ENCODE measurements at regions not wholly inside any gene's neighbourhood (a gene's known extent, or its start where the extent isn't known, plus 50 kb on each side); places are given as distances from the start of the nearest gene placed in this dataset.
"Not testable (repeated sequence)": the region's sequence is repeated elsewhere in the genome, so short reads cannot be mapped to it uniquely, and the experiment has no call there.

DNA sequence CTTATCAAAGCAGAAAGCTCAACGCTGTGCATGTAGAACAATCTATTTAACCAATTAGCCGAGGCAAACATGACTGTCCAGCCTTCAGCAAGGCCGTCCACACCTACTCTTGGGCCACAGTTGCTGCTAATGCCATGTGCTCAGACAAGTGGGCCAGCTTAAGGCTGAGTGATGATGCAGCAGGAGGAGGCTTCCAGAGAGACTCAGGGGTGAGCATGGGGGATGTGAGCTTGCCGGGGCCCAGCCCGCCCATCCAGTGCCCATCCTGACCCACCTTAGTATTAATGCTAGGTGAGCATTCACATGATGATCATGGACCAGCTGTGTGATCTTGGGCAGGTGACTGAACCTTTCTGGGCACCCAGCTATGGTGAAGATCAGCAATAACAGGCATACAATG is 150.1 kb downstream of the TPRA1 start:
- DNase-seq (ENCODE audit: low read depth in 2 of 2), result no peak

DNA sequence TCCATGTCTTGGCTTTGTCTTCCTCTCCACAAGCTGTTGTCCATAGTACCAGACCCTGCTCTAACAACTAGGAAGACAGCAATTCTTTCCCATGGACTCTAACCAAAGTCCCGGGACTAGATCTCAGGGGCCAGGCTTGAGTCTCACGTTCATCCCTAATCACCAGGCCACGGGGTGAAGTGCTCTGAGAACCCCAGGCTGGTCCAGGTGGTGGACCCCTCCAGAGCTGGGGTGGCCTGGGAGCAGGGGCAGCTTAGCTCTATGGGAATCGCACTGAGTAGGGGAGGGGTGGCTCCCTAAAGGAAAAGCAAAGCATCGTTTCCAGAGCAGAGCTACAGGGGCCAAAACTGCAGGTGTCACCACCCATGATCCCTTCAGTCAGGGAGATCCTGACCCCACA is 150.9 kb downstream of the TPRA1 start:
- DNase-seq (ENCODE audit: low read depth in 2 of 2), result no peak

DNA sequence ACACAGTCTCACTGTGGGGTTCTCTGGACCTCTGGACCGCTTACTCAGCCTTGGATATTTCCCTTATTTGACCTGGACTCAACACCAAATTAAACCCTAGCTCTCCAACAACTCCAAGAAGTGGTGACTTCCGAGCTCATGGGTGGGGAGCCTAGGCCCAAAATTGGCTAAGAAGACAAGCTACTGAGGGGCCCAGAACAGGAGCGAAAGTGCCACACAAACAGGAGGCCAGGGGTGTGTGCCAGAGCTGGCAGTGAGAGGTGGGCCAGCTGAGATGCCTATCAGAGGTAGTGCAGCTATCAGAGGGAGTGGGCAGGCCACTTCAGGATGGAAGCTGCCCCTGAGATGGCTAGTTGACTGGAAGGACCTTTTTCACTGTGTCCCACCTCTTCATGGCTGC is 151.1 kb upstream of the PRR20G start:
- DNase-seq (ENCODE audit: low read depth in 2 of 2), result no peak

DNA sequence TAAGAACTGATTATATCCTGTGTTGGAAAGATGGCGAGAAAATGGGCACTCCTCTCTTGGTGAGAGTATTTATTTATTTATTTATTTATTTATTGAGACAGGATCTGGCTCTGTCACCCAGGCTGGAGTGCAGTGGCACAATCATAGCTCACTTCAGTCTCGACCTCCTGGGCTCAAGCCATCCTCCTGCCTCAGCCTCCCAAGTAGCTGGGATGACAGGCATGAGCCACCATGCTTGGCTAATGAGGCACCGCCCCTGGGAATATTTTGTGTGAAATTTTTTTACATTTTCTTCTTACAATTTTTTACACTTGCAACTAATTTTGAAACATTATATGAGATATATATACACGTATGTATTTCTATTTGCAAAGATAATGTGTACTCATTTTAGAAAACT is 150.5 kb upstream of the PRR20G start:
- DNase-seq (ENCODE audit: low read depth in 2 of 2), result no peak

DNA sequence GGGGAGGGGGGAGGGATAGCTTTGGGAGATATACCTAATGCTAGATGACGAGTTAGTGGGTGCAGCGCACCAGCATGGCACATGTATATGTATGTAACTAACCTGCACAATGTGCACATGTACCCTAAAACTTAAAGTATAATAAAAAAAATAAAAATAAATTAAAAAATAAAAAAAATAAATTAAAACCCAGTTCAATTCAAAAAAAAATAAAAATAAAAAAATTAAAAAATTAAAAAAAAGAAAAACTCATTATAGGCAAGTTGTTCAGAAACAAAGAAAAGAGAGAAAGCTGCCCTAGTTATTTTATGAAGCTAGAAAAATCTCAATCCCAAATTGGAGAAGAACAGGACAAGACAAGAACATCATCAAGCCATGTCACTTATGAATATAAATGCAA is 147.5 kb upstream of the PRR20G start:
- not testable (repeated sequence) for DNase-seq (ENCODE audit: low read depth in 2 of 2)

DNA sequence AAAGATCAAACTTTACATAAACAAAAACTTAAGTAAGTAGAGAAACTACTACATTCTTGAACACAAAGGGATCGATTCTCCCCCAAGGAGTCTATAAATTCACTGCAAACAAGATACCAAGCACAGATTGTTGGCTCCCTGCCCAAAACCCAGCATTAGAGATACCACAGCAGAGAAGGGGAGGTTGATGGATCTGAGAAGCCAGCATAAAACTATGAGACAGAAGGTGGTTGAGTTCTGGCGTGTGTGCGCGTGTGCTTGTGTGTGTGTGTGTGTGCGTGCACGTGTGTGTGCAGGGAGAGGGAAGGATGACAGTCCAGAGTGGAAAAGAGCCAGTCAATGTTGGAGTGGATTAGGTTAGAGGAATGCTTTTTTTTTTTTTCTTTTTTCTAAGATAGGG is 143.2 kb upstream of the PRR20G start:
- no peak for DNase-seq (ENCODE audit: low read depth in 2 of 2)

DNA sequence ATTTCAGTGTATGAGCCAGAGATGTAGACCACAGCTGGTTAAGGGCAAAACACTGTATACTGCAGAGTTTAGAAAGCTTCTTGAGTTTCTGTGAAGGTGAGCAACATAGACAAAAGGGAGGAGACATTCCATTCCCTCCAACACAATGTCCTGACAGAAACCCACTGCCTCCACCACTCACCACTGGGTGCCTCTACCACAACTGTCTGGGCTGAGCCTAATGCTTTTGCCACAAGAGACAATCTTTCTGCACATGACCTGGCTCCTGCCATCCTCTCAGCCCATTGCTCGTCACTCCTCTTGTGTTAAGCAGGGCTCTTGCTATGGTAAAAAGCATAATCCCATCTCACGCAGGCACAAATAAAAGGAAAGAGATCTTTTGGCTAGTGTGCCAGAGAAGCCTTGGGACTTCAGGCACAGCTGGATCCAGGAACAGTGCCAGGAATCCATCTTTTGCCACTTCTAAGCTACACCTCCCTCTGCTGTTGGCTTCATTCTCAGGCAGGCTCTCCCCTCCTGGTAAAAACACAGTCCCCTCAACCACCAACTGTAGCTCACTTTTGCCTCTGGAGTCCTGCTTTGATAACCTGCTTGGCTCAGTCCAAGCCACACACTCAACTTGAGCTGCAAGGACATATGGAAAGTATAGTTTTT is 140.6 kb upstream of the PRR20G start:
- no peak for DNase-seq (ENCODE audit: low read depth in 2 of 2)

DNA sequence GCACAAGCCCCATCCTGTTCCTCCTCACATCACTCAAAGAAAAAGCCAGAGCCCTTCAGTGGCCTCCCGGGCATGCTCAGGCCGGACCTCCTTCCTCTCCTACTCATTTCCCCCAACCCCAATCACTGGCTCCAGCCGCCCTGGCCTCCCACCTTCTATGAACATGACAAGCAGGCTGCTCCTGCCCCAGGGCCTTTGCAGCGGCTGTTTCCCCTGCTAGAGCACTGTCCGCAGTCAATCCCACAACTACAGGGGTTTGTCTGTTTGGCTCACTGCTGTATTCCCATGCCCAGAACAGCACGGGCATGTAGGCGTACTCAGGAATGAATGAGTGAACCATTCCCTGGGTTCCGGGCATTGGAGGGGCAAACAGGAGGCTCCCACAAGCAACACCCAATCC is 139.8 kb upstream of the PRR20G start:
- DNase-seq (ENCODE audit: low read depth in 2 of 2), result no peak

DNA sequence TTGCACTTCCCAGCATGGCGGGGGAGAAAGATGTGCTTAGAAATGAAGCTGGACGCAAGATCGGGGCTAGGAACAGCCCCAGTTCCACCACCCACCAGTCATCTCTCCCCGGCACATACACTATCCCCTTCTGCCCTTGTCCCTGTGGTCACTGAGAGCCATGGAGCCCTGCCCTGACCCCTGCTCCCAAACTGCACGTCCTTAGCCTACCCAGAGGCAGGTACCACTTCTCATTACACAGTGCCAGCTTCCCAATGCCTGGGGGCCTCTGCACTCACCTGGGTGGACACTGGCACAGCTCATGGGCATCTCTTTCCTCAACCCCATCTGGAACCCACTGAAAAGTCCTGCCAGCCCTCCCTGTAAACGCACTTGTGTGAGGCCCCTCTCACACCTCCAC is 139.3 kb upstream of the PRR20G start:
- DNase-seq (ENCODE audit: low read depth in 2 of 2), result no peak

DNA sequence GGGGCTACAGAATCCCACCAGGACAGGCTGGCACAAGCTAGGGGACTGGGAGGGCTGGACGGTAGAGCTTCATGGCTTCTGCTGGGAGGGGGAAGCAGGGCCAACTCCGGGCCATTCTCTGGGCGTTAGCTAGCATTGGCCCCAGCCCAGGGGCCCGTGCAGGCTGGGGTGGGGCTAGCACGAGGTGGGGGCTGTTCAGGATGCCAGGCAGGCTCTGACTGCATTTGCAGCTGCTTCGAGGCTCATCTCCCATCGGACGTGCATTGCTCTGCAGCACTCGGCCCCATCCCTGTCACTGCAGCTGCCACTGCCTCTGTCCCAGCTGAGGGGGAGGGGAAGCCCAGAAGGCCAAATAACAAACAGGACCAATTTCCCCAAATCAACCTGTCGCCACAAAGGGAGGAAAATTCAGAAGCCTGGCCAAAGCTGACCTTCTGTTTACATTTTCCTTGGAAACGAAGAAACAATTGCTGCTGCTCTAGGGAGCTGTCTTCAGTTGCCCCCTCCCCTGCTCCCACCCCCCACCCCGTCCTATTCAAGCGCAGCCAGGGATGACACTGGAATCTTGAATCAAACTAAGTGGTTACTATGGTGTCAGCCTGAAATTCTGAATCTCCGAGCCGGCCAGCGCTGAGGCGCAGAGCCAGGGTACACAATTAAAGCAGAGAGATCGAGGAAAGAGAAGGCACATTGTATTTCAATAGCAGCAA is 138.8 kb upstream of the PRR20G start:
- DNase-seq (ENCODE audit: low read depth in 2 of 2), result no peak

DNA sequence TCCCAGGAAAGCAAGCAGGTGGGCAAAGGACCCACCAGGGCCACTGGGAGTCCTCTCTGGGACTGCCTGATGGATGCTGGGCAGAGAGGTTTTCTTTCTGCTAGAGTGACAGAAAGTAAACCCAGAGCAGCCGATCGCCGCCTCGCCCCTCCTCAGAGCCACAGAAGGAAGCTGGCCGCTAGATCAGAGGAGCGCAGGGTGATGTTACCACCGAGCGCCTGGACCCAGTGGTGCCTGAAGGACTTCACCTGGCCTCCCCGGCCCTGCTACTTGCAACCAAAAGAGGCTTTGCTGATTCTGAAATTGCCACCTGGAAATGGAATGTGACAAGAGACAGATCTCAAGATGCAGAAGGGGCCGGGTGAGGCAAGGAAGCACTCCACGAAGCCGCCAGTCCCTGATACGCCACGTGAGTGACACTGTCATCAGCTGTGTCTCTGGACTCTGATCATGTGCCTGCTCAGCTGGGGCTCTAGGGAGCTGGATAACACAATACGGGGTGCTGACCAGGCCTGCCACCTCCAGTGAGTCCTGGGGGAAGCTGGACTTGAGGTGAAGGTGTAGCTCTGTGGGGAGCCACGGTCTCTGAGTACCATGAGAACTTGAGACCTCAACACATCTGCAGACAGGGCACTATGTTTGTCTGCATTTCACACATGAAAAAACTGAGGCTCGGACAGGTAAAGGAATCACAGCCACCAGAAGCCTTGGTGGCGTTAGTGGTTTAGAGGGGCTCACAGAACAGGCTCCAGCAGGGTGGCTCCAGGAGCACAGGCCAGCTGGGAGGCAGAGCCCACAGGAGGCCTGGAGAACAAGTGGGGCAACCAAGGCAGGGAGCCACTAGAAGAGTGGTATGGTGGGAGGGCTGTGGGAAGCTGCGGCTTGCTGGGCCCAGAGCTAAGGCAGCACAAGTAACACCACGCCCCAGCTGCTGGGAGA is 137.9 kb upstream of the PRR20G start:
- no peak for DNase-seq (ENCODE audit: low read depth in 2 of 2)

DNA sequence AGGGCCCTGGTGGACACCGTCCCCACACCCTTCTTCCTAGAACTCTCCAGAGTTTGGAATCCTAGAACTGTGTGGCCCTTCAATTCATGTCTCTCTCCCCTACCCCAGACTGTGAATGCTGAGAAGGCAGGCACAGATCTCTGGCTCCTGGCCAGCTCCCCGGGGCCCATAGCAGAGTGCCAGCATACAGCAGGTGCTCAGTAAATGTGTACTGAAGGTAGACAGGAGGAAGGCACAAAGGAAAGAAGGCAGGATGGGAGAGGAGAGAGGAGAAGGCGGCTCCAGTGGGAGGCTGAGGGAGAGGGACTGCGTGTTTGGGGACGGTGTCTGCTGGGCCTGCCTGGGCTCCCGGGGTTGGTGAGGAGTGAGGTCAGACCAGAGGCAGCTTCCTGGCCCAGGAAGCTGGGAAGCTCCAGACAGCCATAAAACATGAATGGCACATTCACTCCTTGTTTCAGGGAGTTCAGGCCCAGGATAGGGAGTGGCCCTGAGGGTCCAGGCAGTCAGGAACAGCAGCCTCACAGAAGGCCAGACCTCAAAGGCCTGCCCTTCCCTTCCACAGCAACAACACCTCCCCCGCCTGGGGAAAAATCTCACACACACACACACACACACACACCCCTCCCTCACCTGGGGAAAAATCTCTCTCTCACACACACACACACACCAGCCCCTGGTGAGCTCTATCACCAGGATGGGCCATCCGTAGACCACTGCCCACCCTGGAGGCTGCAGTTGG is 137.1 kb upstream of the PRR20G start:
- DNase-seq (ENCODE audit: low read depth in 2 of 2), result no peak

DNA sequence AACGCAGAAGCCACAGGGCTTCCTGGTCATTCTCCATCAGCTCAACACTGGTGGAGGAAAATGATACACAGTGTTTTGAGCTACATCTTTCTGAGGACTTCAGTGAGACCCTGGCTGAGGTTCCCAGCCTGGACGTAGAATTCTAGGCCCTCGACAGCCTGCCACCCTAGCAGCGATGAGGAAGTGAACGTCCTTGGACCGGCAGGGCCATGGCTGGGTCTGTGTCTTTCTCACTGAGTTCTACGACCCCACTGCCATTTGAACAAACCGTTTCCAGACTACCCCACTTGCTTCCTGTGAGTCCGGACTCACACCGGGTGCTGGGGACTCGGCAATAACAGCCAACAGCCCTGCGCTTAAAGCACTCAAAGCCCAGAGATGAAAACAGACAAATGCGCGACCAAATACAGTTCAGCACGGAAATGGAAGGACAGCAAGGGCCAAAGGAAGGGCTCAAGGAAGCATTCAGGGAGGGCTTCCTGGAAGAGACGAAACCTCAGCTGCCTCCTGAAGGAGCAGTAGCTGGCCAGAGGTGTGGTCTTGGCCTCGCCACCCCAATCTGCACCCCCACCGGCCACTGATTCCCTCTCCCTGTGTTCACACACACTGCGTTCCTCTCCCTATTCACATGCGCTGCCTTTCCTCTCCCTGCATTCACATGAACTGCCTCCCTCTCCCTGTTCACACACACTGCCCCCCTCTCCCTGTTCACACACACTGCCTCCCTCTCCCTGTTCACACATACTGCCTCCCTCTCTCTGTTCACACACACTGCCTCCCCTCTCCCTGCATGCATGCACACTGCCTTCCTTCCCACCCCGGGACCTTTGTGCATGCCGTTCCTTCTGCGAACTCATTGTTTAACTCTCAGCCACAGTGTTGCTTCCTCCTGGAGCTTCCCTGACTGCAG is 136.3 kb upstream of the PRR20G start:
- DNase-seq (ENCODE audit: low read depth in 2 of 2), result no peak

DNA sequence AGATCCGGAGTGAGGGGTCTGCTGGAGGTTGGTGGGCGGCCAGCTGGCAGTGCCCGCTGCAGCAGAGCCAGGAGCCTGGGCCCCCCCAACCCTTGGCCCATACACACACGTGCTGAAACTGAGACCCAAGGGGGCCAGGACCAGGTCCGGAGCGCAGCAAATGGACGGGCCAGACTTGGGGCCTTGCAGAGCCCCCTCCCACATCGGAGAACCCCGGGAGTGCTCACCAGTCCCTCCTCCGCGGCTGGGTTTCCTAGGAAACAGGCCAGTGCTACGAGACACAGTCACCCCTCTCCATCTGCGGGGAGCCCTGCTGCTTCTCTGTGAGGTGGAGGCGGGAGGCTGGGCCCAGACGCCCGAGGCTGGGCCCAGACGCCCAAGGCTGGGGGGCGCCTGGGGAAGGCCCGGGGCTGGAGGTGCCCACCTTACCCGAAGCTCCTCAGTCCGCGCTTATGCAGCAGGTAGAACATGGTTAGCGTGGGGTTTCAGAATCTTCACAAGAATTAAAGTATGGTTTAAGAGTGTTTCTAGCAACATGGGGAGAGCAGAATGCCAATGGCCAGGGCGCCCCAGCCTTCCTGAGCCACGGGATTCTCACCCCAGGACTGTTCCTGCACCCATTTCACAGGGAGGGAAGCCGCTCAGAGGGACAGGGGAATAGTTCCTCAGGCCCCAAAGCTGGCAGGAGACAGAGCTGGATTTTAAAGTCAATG is 135.0 kb upstream of the PRR20G start:
- no peak for DNase-seq (ENCODE audit: low read depth in 2 of 2)

DNA sequence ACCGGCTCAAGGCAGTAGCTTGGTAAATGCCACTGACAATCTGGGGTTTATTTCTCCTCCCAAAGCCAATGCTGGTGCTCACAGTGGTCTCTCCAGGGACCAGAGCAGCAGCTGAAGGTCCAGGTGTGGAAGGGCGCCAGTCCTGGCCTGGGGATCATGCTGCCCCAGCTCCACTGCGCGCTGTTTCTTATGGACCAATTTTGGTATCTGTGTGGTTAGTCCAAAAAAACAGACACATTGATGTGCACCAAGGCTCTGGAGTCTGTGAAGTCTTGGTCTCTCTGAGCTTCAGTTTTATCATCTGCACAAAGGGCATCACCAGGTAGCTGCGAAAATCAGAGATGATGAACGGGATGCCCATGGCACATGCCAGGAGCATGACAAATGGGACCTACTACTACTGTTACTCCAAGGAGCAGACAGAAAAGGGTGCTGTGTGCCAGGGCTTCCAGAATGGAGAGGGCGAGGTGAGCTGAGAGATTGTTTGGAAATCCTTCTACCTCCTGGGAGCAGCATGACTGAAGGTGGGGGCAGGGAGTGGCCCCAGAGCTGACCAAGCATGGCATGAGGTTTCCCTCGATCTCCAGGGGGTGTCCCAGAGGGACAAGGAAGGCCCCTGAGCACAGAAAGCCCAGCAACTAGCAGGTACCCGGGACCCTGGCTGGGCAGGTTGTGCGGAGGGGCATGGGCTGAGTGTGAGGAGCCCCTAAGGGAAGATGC is 134.3 kb upstream of the PRR20G start:
- DNase-seq (ENCODE audit: low read depth in 2 of 2), result no peak

DNA sequence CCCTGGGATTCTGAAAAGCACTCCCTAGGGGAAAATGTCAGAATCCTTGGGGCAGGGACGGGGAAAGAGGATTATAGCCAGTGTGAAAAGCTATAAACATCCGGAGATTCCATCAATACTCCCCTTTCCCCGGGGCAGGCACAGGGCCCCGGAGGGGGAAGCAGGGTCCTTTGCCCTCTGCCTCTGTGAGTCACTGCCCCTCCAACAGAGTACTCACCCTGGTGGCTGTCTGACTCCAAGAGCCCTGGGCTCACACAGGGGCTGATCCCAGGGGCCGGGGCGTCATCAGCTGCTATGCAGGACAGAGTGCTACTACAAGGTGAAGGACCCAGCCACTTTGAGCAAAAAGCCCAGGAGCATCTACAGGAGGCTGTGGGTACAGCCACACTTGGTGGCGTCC is 133.0 kb upstream of the PRR20G start:
- DNase-seq (ENCODE audit: low read depth in 2 of 2), result no peak

DNA sequence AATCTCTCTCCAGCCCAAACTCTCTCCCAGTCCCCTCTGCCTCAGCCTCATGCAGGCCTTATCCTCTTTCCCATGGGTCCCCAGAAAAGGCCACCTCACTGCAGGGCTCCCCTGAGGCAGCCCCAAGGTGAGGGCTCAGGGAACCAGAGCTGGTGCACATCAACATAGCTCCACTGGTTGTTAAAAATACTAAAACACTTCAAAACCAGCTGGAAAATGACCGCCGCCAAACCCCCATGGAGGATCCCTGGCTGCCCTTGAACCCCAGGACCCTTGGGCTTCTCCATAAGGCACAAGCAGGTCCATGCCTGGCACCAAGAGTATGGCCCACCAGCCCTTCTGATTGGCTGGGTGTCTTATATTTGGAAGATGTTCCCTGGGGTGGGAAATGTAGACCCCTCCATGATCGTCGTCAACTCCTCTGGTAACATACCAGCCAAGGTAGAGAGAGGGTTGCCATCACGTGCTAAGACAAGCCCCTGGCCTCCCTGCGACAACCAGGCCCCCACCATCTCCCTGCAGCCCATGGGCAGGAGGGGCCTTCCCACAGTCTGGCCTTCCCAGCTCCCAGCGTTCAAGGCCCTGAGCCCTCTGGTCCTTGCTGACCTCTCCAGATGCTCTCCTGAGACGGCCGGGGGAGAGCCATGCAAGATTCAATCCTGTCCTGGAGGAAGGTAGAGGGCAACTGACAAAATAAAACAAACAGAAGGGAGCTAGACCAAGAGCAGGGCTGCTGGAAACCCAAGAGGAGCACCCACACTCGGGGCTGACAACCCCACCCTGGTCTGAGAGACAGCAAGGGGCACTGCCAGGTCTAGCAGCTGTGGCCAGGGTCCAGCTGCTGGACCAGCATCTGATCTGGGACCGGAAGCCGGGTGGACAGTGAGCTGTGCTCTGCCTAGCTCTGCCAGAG is 132.1 kb upstream of the PRR20G start:
- DNase-seq (ENCODE audit: low read depth in 2 of 2), result no peak

DNA sequence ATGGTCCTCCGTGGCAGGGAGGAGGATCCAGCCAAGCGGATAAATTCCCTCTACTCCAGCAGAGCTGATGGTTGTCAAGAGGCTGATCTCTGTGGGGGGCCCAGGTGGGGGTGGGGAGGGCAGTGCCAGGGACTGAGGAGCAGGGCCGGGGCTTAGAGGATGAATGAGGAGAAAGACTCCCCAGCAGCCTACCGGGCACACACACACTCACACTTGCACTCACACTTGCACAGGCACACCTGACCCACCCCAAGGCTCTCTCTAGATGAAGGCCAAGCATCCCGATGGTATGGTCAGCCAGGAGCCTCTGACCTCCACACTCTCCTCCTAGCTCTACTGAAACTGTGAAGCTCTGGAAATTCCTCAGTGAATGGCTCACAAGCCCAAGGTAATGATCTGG is 131.3 kb upstream of the PRR20G start:
- no peak for DNase-seq (ENCODE audit: low read depth in 2 of 2)
